ENCODE measurements at regions not wholly inside any gene's neighbourhood (a gene's known extent, or its start where the extent isn't known, plus 50 kb on each side); places are given as distances from the start of the nearest gene placed in this dataset.
"Not testable (repeated sequence)": the region's sequence is repeated elsewhere in the genome, so short reads cannot be mapped to it uniquely, and the experiment has no call there.

DNA sequence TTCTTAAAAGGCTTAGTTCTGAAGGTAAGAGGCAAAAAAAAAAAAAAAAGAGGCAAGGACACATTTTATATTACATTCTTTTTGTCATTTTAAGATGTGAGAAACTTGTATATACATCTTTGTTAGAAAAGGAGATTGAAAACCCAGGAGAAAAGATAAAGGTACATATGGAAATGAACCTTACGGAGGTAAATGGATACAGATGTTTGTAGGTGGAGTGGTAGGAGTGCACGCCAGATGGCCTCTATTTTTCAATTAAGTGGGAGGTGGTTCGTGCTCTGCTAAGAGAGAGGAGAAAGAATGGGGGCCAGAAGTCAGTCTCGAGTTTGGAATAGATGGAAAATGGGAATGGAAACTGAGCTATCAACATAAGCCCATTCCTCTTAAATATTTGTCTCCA, 622.5 kb upstream of the GHITM start:
- DNase-seq (ENCODE audit: low read depth, low spot score): no peak

DNA sequence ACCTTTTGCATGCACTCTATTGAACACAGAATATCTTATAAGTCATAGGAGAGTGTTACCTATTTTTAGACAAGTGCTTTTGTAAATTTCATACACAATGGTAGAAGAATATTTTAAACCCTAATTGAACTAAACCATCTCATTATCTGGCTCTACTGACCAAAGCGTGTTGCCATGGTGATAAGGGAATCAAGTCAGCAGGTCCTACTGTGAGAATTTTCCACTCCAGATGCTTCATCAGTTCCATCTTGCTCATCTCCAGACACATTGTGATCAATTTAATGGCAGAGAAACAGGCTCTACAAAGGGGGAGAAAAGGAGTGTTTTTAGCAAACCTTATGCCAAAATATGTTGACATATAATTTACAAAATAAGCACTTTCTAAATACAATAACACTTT, 621.9 kb upstream of the GHITM start:
- no peak for DNase-seq (ENCODE audit: low read depth, low spot score)

DNA sequence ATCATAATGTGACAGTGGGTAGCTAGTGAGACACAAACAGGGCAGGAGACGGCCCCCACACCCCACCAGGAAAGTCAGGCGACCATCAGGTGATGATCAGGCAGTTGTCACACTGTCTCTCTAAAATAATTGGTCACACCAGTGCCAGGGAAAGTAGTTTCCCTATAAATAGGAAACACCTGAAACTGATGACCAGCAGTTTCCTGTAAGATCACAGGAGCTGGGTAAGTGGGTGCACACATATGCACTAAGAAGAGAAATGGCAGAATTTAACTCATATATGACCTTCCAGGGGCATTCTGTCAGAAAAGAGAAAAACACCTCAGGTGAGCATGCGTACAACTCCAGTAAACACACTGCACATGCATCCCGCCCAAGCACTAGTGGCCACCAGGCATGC, 620.5 kb upstream of the GHITM start:
- DNase-seq (ENCODE audit: low read depth, low spot score): no peak

DNA sequence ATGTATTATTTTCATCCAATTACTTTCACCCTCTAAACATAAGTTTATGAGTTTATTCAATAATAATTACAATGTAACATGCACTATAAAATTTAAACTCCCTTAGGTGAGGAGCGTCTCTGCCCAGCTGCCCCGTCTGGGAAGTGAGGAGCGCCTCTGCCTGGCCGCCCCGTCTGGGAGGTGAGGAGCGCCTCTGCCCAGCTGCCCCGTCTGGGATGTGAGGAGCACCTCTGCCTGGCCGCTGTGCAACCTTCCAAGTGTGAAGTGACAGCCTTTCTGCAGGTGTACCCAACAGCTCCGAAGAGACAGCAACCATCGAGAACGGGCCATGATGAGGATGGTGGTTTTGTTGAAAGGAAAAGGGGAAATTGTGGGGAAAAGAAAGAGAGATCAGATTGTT, 618.9 kb upstream of the GHITM start:
- not testable (repeated sequence) for DNase-seq (ENCODE audit: low read depth, low spot score)

DNA sequence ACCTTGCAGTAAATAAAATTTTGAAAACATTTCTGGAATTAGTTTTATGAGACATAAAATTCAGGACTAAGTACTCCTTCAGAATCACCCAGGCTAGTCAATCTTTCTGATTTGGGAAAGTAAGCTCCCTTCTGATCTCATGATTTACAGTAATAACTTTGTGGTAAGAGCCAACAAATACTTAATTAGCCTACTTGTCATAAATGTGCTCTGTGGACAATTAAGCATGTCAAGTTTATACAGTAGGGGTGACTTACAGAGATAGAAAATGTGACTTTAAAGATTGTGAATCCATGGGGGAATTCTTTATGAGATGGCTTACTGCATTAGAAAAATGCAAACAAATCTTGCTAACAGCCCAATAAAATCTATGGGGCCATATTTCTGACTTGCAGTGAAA, 616.9 kb upstream of the GHITM start:
- no peak for DNase-seq (ENCODE audit: low read depth, low spot score)

DNA sequence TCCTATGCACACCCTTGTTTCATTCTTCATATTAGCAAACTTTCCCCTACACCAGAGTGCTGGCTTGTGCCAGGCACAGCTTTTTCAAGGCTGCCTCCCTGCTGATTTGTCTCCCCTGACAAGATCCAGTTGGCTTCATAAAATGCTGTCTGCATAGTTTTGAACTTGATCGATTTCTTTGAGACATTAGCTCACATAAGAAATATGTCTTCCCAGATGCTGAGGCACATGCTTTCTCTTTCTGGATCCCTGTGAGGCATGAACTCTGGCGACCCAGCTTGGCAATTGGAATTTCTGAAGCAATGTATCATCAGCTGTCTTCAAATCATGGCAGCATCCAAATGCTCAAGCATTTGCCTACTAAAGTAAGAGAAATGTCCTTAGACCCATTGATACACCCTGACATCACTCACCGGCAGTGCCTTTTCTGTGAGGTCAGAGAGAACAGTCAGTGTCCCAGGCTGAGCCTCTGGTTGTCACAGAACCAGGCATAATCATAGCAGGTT, 616.4 kb upstream of the GHITM start:
- DNase-seq (ENCODE audit: low read depth, low spot score): no peak

DNA sequence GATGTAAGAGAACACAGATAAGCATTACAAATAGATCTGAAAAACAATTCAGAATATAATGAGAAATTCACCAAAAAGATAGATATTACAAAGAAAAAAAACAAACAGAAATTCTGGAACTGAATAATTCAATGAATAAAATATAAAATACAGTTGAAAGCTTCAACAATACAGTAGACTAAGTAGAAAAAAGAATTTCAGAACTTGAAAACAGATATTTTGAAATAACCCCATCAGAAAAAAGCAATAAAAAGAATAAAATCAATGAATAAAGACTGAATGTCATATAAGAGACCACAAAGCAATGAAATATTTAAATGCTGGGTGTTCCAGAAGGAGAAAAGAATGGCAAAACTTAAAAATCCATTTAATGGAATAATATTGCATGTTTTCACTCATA, 611.4 kb upstream of the GHITM start:
- DNase-seq (ENCODE audit: low read depth, low spot score): no peak

DNA sequence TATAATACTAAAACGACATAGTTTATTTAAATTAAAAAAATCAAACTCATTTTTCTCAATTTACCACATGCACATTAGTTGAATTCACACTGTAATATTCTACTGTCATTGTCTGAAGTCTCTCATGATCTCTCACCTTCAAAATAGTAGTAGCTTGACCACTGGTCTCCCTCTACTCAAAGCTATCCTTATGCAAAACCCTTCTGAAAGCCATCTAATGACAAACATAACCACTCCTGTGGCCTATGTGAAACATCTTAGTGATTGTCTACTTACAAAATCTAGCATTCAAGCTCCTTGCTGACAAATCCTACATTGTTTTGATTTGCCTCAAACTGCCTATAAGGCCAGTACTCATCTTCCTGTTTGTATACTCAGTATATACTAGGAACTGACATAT, 606.0 kb upstream of the GHITM start:
- DNase-seq (ENCODE audit: low read depth, low spot score): no peak

DNA sequence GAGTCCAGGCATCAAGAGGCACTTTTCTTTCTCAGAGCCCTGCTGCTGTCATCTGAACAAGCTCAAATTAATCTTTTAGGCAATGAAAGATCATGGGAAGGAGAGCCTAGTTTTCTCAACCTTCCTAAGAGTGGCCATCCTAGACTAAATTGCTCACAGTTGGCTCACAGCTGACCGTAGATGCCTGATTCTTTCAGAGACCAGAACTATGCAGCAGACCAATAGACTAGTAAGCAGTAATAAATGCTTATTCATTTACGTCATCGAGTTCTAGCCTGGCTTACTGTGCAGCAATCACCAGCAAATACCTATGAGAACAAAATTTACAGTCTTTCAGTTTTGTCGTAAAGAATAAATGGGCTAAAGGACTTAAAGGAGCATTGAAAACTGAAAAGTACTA, 602.9 kb upstream of the GHITM start:
- DNase-seq (ENCODE audit: low read depth, low spot score): no peak

DNA sequence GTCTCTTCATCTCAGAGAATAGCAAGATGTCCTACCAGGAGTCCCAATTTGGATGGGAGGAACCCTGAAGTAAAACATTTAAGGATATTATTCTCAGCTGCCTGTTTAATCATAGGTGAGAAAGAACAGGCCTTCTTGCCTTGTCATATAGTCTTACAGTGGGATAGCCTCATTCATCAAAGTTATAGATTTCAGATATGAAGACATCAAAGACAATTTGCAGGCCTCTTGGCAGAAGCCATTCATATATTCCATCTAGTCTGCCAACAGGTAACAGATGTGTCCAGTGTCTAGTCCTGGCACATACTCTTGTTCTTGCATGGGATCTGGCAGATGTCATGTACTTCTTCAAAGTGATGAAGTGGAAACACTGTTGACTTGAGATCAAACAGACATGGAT, 601.3 kb upstream of the GHITM start:
- DNase-seq (ENCODE audit: low read depth, low spot score): no peak

DNA sequence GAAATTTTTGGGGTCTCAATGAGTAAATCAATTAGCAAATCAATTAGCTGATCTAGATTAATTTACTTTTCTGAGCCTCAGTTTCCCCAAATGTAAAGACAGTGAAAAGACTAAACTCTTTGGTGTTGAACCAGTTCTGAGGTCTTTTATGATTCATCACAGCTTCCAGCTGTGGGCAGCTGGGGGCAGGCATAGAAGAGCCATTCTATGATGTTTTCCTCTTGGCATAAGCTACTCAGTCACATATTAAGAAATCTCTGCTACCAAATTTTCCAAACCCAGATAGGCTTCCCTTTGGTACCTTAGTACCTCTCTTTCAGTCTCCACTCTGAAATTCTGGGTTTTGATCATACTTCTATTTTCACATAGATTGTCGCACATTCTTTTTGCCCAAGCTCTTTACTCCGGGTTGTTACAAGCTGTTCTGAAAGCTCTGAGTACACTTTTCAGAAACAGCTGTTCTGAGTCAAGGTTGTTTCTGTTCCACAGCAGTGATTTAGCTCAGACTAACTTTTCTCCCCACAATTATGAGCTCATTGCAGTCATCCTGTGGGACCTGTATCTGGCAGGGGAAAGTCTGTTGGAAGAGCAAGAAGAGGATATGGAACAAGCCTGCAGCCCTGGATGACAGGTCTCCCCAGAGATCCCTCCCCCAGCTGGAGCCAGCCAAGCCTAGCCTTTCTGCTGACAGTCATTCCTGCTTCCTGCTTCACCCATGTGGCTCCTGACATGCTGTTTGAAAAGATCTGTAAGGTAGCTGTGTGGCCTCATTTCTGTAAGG, 599.6 kb upstream of the GHITM start:
- DNase-seq (ENCODE audit: low read depth, low spot score): no peak

DNA sequence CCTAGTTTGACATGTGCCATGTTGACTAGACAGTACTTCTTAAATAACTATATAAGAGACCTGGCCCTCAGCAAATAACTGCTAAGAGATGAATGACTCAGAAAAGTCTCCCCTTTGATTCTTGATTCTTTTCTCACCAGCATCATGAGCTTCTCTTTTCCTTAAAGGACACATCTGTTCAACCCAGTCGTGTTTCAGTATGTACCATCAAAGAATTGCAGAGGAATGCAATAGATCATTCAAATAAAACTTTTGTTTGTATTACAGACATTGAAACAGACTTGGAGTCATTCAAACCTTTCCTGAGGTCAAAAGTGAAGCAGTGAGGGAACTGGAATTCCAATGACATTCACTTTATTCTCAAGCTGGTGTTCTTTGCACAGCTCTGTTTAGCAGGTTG, 598.3 kb upstream of the GHITM start:
- DNase-seq (ENCODE audit: low read depth, low spot score): no peak

DNA sequence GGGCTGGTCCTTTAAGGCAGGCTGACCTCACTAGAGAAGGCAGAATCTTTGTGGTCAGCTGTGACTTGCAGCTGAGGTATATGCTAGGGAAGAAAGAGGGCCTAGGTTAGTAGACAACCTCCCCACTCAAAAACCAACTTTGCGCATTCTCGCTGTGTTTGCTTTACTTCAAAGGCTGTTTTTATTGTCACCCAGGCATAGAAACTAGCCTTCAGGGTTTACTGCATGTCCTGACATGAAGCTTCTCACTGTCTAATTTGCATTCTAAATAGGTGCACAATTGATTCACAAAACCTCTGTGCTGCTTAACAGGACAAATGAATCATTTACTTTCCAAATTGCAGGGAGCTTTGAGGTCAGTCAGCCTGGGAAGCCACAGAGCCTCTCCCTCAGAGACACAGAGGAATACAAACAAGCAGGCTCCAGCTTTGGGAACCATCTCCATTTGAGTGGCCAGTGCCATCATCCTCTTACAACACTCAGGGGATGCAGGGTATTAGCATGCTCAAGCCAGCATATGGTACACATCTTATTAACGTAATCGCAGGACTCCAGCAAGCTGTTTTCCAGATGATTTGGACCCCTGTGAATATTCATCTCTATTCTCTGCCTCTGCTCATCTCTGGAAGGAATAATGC, 596.4 kb upstream of the GHITM start:
- no peak for DNase-seq (ENCODE audit: low read depth, low spot score)

DNA sequence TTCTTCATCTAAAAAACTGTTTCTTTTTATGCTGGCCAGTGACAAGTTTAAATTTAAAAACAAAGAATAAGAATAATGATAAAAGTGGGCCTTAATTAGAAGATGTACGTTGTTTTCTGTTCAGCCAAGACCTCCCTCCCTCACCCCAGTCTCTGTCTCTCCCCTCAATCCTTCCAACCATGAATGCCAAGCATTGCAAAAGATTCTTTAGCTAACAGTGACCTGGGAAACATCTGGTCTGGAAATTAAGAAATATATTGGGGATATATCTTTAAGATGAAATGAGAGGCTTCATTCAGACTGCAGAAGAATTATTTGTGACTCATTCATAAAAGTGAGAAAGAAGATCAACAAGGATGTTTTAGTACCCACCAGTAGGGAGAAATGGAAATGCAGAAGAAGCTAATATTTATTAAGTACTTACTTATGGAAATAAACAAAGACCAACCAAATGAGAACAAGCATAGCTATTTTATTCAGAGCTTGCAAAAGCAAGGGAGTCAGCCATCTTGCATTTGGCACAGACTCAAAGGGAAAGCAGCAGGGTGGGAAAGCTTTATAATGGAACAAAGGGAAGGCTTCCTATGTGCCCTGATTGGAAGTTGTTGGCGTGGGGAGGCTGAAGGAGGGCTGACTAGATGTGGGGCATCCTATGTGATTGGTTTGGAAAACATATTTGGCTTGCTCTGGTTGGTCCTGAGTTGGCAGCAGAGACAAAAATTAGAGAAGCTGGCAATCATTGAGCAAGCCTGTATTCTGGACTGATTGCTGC, 595.4 kb upstream of the GHITM start:
- no peak for DNase-seq (ENCODE audit: low read depth, low spot score)

DNA sequence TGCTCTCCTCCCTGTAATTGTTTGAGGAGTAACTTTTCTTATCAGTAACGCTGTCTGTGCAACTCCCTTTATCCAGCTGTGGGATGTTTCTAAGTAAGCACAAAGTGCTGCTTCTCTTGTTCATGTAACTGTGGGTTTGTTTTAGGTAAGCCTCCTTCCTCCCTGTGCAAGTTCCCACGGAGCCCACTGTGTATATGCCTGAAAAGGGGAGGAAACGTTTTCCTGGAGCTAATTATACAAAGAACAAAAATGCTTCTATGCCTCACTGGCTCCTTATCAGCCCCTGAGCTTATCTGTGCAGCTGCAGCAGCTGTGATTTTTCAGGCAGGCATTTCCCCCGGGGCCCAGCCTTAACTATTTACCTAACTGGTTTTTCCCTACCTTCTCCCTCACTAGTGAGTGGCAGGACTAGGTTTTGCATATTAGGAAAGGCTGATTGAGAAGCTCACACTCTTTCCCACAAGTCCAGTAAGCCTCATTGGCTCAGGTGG, 593.4 kb upstream of the GHITM start:
- DNase-seq (ENCODE audit: low read depth, low spot score): no peak

DNA sequence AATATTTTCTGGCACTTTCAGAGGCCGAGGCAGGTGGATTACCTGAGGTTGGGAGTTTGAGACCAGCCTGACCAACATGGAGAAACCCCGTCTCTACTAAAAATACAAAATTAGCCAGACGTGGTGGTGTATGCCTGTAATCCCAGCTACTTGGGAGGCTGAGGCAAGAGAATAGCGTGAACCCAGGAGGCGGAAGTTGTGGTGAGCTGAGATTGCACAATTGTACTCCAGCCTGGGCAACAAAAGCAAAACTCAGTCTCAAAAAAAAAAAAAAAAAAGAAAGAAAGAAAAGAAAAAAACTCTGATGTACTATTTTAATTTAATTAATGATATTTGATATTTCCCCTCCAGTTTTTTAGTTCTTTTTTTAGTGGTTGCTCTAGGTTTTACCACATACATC, 588.1 kb upstream of the GHITM start:
- DNase-seq (ENCODE audit: low read depth, low spot score): not testable (repeated sequence)

DNA sequence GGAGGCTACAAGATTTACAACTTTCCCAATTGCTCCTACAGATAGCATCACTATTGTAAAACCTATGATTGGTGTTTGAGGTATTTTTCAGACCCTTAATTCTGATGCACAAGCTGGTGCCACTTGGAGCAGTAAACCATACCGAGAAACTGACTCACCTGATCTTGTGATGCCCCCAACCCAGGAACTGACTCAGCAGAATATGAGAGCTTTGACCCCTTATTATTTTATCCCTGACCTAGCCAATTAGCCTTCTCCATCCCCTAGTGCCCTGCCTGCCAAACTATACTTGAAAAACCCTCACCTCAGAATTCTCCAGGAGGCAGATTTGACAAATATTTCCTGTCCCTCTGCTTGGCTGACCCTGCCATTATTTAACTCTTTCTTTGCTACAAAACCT, 585.9 kb upstream of the GHITM start:
- DNase-seq (ENCODE audit: low read depth, low spot score): no peak

DNA sequence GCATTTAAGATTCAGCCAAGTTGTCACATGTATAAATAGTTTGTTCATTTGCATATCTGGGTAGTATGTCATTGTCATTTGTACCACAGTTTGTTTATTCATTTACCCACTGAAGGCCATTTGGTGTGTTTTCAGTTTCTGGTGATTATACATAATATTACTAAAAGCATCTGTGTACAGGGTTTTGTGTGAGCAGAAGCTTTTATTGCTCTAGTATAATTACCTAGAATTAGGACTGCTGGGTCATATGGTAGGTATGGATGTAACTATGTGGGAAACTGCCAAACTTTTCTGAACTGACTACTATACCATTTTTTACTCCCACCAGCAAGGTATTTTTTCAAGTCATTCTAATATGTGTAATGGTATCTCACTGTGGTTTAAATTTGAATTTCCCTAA, 584.0 kb upstream of the GHITM start:
- DNase-seq (ENCODE audit: low read depth, low spot score): no peak

DNA sequence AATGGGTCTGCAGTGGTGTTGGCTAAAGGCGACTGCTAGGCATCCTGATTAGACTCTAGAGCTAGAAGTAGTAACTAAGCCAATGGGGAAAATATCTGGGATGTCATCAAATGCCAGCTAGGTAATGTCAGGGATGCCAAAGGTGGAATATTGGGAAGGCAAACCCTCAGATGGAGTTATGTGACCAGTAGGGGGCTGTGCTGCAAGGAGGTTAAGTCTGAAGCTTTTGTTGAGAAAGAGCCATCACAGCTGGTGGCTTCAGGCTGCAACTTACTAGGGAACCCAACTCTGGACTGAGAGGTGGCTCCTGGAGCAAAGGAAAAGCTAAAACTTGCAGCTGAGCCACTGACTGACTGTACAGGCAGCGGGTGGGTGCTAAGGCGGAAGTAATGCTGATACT, 576.9 kb upstream of the GHITM start:
- no peak for DNase-seq (ENCODE audit: low read depth, low spot score)

DNA sequence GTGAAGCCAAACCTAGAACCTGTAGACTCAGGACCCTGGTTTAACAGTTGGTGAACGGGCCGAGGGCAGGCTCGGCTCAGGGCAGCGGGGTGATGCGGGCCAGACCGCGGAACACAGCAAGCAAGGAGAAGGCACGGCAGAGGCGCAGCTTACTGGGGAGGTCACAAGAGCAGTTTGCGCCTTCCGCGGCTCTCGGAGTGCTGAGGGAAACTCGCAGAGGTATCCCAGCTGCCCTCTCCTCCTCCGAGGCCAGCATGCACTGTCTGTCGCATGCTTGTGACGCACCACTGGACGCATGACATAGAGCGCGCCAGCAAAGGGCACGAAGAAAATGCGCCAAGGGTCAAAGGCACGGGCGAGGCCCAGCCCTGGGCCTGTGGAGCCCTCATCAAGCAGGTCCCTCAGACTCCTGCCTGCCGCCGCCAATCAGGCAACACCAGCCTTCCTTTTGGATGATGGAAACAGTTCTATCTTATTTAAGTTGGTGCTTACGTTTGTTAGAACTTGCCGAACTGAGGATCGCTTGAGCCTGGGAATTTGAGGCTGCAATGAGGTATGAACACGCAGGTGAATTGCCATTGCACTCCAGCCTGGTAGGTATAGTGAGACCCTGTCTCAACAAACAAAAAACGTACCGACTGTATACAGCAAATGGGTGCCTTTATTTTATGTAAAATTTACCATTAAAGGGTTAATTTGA, 574.3 kb upstream of the GHITM start:
- DNase-seq (ENCODE audit: low read depth, low spot score): no peak

DNA sequence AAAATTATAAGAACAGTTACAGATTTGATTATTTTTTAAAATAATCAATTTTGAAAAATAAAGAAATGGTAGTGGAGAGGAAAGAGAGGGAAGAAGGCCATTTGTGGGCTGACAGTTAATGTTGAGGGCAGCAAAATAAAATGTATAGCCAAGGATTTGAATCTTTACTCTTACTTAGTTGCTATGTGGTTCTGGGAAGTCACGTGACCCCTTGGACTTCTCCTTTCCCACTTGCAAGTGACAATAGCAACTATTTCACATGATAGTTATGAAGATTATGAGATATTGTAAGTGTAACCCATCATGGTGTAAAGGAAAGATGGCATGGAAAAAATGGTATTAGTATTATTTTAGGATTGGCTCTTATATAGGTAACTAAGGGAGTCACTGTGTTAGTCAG, 567.3 kb upstream of the GHITM start:
- DNase-seq (ENCODE audit: low read depth, low spot score): no peak

DNA sequence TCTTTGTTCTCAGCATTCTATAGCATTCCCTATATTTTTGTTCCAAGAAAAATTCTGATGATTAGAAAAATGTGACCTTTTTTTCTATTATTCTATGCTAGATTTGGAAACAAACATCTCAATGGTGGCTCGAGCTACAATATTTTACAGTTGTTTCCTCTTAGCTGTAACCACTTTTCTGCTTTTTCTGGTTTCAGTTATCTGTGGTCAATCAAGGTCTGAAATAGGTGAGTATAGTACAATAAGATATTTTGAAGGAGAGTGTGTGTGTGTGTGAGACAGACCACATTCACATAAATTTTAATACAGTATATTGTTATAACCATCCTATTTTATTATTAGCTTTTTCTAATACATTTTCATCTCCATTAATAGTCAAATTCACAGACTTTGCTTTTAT, 564.5 kb upstream of the GHITM start:
- no peak for DNase-seq (ENCODE audit: low read depth, low spot score)
